CD14-positive monocyte (primary cell): ENCODE measurements at regions not wholly inside any gene's neighbourhood (a gene's known extent, or its start where the extent isn't known, plus 50 kb on each side); places are given as distances from the start of the nearest gene placed in this dataset.

Experiments
- DNase-seq, 3 donors: peaks; one replicate each; pipeline ENCODE4 v3.0.0-alpha.2; 2011 to 2022
- H2AFZ ChIP-seq: 2 replicates; pipeline ENCODE4 v1.6.0; 2012; ENCODE audit warnings: mild to moderate bottlenecking, low read depth, low read length, inconsistent platforms; ENCODE audit not compliant: insufficient read depth, poor library complexity, severe bottlenecking
- H3K27ac ChIP-seq, 2 donors: 1 replicate in 1 of 2; 2 replicates in 1 of 2; pipeline ENCODE4 v1.5.1; 2012 to 2013; ENCODE audit warnings: low read length in 2 of 2, control low read depth in 1 of 2, inconsistent platforms in 1 of 2, low read depth in 1 of 2, mild to moderate bottlenecking in 1 of 2
- H3K27me3 ChIP-seq, 2 donors: one replicate each; pipeline versions ENCODE4 v1.6.0 to v1.6.1; 2011 to 2013; ENCODE audit warnings: low read length in 2 of 2; ENCODE audit not compliant: control insufficient read depth in 2 of 2, insufficient read depth in 2 of 2
- H3K36me3 ChIP-seq, 2 donors: replicated peaks in 1 of 2; 1 replicate in 1 of 2; 2 replicates in 1 of 2; pipeline versions ENCODE4 v1.5.1 to v1.6.1; 2012 to 2013; ENCODE audit warnings: low read length in 2 of 2, control low read depth in 1 of 2, inconsistent platforms in 1 of 2, mild to moderate bottlenecking in 1 of 2; ENCODE audit not compliant: insufficient read depth in 2 of 2, control insufficient read depth in 1 of 2
- H3K4me1 ChIP-seq, 2 donors: 1 replicate in 1 of 2; 2 replicates in 1 of 2; pipeline versions ENCODE4 v1.5.1 to v1.6.1; 2012 to 2013; ENCODE audit warnings: low read length in 2 of 2, control low read depth in 1 of 2, inconsistent platforms in 1 of 2, mild to moderate bottlenecking in 1 of 2, moderate library complexity in 1 of 2; ENCODE audit not compliant: insufficient read depth in 2 of 2, control insufficient read depth in 1 of 2
- H3K4me2 ChIP-seq: replicated peaks from 2 replicates; pipeline ENCODE3; 2012; ENCODE audit warnings: low read length, moderate library complexity, mild to moderate bottlenecking; ENCODE audit not compliant: poor library complexity, severe bottlenecking; ENCODE audit errors: extremely low read depth
- H3K4me3 ChIP-seq, 3 experiments: fragments of 200-600 bp in 1 of 3; sonication (generic) in 1 of 3; replicated peaks in 1 of 3; 1 replicate in 2 of 3; 2 replicates in 1 of 3; pipeline ENCODE4 v1.5.1; 2011 to 2013; ENCODE audit warnings: low read length in 3 of 3, mild to moderate bottlenecking in 3 of 3, control low read depth in 2 of 3, low read depth in 2 of 3, inconsistent platforms in 1 of 3, moderate library complexity in 1 of 3
- H3K79me2 ChIP-seq: 2 replicates; pipeline ENCODE4 v1.6.0; 2012; ENCODE audit warnings: mild to moderate bottlenecking, control low read depth, inconsistent platforms, low read length, moderate library complexity; ENCODE audit not compliant: insufficient read depth
- H3K9ac ChIP-seq: 2 replicates; pipeline ENCODE4 v1.6.0; 2017; ENCODE audit warnings: low read length, mild to moderate bottlenecking; ENCODE audit not compliant: insufficient read depth, poor library complexity, severe bottlenecking
- H3K9me3 ChIP-seq, 2 donors: replicated peaks in 1 of 2; 1 replicate in 1 of 2; 2 replicates in 1 of 2; pipeline versions ENCODE4 v1.5.1 to v1.6.1; 2012 to 2013; ENCODE audit warnings: low read length in 2 of 2, control low read depth in 1 of 2; ENCODE audit not compliant: control insufficient read depth in 1 of 2, insufficient read depth in 1 of 2
- H4K20me1 ChIP-seq: 2 replicates; pipeline ENCODE4 v1.6.0; 2012; ENCODE audit warnings: mild to moderate bottlenecking, low read length, control low read depth, moderate library complexity; ENCODE audit not compliant: insufficient read depth
- H3K27ac Mint-ChIP-seq, 7 donors: one replicate each; pipeline ENCODE4 v1.8.0; 2020; ENCODE audit warnings: mild to moderate bottlenecking in 7 of 7, mixed read lengths in 7 of 7, moderate library complexity in 6 of 7, inconsistent platforms in 2 of 7
- H3K27me3 Mint-ChIP-seq, 3 donors: one replicate each; pipeline ENCODE4 v1.8.0; 2021 to 2022; ENCODE audit warnings: low read depth in 3 of 3, mild to moderate bottlenecking in 3 of 3, mixed read lengths in 3 of 3, moderate library complexity in 3 of 3, inconsistent platforms in 1 of 3
- H3K36me3 Mint-ChIP-seq, 2 donors: one replicate each; pipeline ENCODE4 v1.8.0; 2020; ENCODE audit warnings: mixed read lengths in 2 of 2, inconsistent platforms in 1 of 2, mild to moderate bottlenecking in 1 of 2
- H3K4me1 Mint-ChIP-seq: one replicate; pipeline ENCODE4 v1.8.0; 2020; ENCODE audit warnings: mild to moderate bottlenecking, mixed read lengths
- H3K4me3 Mint-ChIP-seq, 2 donors: one replicate each; pipeline ENCODE4 v1.8.0; 2020; ENCODE audit warnings: mild to moderate bottlenecking in 2 of 2, mixed read lengths in 2 of 2, moderate library complexity in 1 of 2
- H3K9me3 Mint-ChIP-seq, 7 donors: one replicate each; pipeline ENCODE4 v1.8.0; 2020 to 2022; ENCODE audit warnings: mixed read lengths in 7 of 7, mild to moderate bottlenecking in 6 of 7, moderate library complexity in 6 of 7, inconsistent platforms in 2 of 7
- WGBS: methylation state at CpG from one replicate; pipeline ENCODE4 v1.1.5; 2013; ENCODE audit warnings: missing lambda C conversion rate; ENCODE audit not compliant: insufficient coverage; 5-methylcytosine and 5-hydroxymethylcytosine counted together
- intact Hi-C, 2 donors: fragments of 100-400 bp; cut with micrococcal nuclease; formaldehyde crosslinking; loops; one replicate each; pipeline versions ENCODE4 v1.15.0 to v1.15.1; 2023
- TF ChIP-seq, protein P1 (sequence below): fragments of 200-600 bp; IDR thresholded peaks from one replicate; pipeline ENCODE4 v1.8.0; 2022; ENCODE audit warnings: antibody characterized with exemption, mild to moderate bottlenecking

- H3K36me3 ChIP-seq: no peaks in the 10 kb centered on the region
- WGBS: 94% methylated on average over 2 of the region's 2 CpGs
- H3K79me2 ChIP-seq: no peaks in the 10 kb centered on the region
- no peaks in the 10 kb centered on the region for H3K36me3 Mint-ChIP-seq
- no peaks in the 10 kb centered on the region for H3K27me3 ChIP-seq
- H3K27ac Mint-ChIP-seq: no peak overlapping the region
- no peak overlapping the region for H3K4me3 Mint-ChIP-seq
- no peak overlapping the region for H3K4me2 ChIP-seq
- H3K9me3 Mint-ChIP-seq: no peaks in the 10 kb centered on the region
- intact Hi-C loops: no loop called here
- no peak overlapping the region for H3K4me3 ChIP-seq
- TF ChIP-seq, protein P1, sequence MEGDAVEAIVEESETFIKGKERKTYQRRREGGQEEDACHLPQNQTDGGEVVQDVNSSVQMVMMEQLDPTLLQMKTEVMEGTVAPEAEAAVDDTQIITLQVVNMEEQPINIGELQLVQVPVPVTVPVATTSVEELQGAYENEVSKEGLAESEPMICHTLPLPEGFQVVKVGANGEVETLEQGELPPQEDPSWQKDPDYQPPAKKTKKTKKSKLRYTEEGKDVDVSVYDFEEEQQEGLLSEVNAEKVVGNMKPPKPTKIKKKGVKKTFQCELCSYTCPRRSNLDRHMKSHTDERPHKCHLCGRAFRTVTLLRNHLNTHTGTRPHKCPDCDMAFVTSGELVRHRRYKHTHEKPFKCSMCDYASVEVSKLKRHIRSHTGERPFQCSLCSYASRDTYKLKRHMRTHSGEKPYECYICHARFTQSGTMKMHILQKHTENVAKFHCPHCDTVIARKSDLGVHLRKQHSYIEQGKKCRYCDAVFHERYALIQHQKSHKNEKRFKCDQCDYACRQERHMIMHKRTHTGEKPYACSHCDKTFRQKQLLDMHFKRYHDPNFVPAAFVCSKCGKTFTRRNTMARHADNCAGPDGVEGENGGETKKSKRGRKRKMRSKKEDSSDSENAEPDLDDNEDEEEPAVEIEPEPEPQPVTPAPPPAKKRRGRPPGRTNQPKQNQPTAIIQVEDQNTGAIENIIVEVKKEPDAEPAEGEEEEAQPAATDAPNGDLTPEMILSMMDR: no peak
- DNase-seq: no peak
- H3K4me1 ChIP-seq: no peaks in the 10 kb centered on the region
- H3K9ac ChIP-seq: no peak overlapping the region
- H3K9me3 ChIP-seq: no peaks in the 10 kb centered on the region
- H3K27ac ChIP-seq: no peak overlapping the region
- peaks cover 2 to 15% (median 7%) of the 10 kb centered on the region in 3 donors for H3K27me3 Mint-ChIP-seq
- no peaks in the 10 kb centered on the region for H3K4me1 Mint-ChIP-seq
- no peaks in the 10 kb centered on the region for H4K20me1 ChIP-seq
- no peak overlapping the region for H2AFZ ChIP-seq
These were observed 55.1 kb upstream of the TNFRSF19 start for GRCh38 chr13:23515116-23515515.

DNA sequence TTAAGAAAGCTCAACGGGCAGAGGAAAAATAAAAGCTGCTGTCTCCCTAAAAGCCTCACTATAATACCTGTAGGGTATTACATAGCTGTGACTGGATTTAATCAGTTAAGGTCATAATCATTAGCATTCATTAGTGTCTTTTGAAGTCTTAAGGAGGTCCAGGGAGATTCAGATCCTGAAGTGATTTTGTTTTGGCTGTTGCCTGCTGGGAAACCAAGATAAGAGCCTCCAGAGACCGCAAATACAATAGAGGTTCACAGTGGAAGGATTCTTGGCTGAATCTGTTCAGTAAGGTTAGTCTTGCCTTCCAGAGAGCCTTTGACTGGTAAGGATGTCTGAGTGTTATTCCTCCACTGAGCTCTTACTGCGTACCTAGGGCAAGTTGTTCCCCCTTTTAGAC is 54.0 kb upstream of the TNFRSF19 start:
- peaks cover 0 to 1% (median 0%) of the 10 kb centered on the region in 7 donors for H3K9me3 Mint-ChIP-seq
- H3K4me1 ChIP-seq: no peaks in the 10 kb centered on the region
- no peak overlapping the region for H3K9ac ChIP-seq
- no peaks in the 10 kb centered on the region for H3K4me1 Mint-ChIP-seq
- peaks cover 2 to 15% (median 7%) of the 10 kb centered on the region in 3 donors for H3K27me3 Mint-ChIP-seq
- H3K4me3 ChIP-seq: no peak overlapping the region
- no peaks in the 10 kb centered on the region for H3K9me3 ChIP-seq
- no peaks in the 10 kb centered on the region for H3K79me2 ChIP-seq
- WGBS: 30% methylated on average over 2 of the region's 3 CpGs
- H4K20me1 ChIP-seq: no peaks in the 10 kb centered on the region
- H2AFZ ChIP-seq: no peak overlapping the region
- intact Hi-C loops: no loop called here
- H3K4me3 Mint-ChIP-seq: no peak overlapping the region
- TF ChIP-seq, protein P1: no peak
- no peaks in the 10 kb centered on the region for H3K36me3 ChIP-seq
- no peak for DNase-seq
- H3K36me3 Mint-ChIP-seq: no peaks in the 10 kb centered on the region
- H3K27ac Mint-ChIP-seq: no peak overlapping the region
- H3K27me3 ChIP-seq: no peaks in the 10 kb centered on the region
- no peak overlapping the region for H3K27ac ChIP-seq
- H3K4me2 ChIP-seq: no peak overlapping the region
